DOHH2 (cell line): ENCODE measurements at regions not wholly inside any gene's neighbourhood (a gene's known extent, or its start where the extent isn't known, plus 50 kb on each side); places are given as distances from the start of the nearest gene placed in this dataset.

Experiments
- H3F3A ChIP-seq: fragments of 200-600 bp; sonication (generic), shearing (Covaris generic); 2 replicates; pipeline ENCODE4 v1.6.0; 2016; ENCODE audit warnings: antibody characterized with exemption, mild to moderate bottlenecking; ENCODE audit not compliant: control insufficient read depth, insufficient read depth
- H3K27ac ChIP-seq: fragments of 200-600 bp; sonication (generic); 2 replicates; pipeline ENCODE4 v1.5.1; 2014; ENCODE audit warnings: low read depth, mild to moderate bottlenecking, low read length, moderate library complexity
- H3K27me3 ChIP-seq: fragments of 200-600 bp; sonication (generic); 2 replicates; pipeline ENCODE4 v1.6.1; 2014; ENCODE audit warnings: mild to moderate bottlenecking, low read length, mixed read lengths; ENCODE audit not compliant: control insufficient read depth
- H3K36me3 ChIP-seq: fragments of 200-600 bp; sonication (generic); 2 replicates; pipeline ENCODE4 v1.6.1; 2014; ENCODE audit warnings: mild to moderate bottlenecking, low read length, moderate library complexity, mixed read lengths; ENCODE audit not compliant: control insufficient read depth
- H3K4me1 ChIP-seq: fragments of 200-600 bp; sonication (generic); 2 replicates; pipeline ENCODE4 v1.6.1; 2014; ENCODE audit warnings: mild to moderate bottlenecking, low read length, mixed read lengths; ENCODE audit not compliant: control insufficient read depth
- H3K4me2 ChIP-seq: fragments of 200-600 bp; sonication (generic); 2 replicates; pipeline ENCODE4 v1.6.0; 2014; ENCODE audit warnings: mild to moderate bottlenecking, low read length, moderate library complexity
- H3K4me3 ChIP-seq: fragments of 200-600 bp; sonication (generic); 2 replicates; pipeline ENCODE4 v1.5.1; 2014; ENCODE audit warnings: mild to moderate bottlenecking, low read length, mixed read lengths
- H3K79me2 ChIP-seq: fragments of 200-600 bp; sonication (generic); 2 replicates; pipeline ENCODE4 v1.6.1; 2014; ENCODE audit warnings: mild to moderate bottlenecking, low read length, mixed read lengths; ENCODE audit not compliant: control insufficient read depth
- H3K9me2 ChIP-seq: fragments of 200-600 bp; sonication (generic); replicated peaks from 2 replicates; pipeline ENCODE4 v1.6.1; 2014; ENCODE audit warnings: mild to moderate bottlenecking, low read length, mixed read lengths; ENCODE audit not compliant: control insufficient read depth
- H3K9me3 ChIP-seq: fragments of 200-600 bp; sonication (generic); 2 replicates; pipeline ENCODE4 v1.6.1; 2014; ENCODE audit warnings: antibody characterized with exemption, low read length, mixed read lengths; ENCODE audit not compliant: control insufficient read depth, insufficient read depth
- H4K20me1 ChIP-seq: fragments of 200-600 bp; sonication (generic); 2 replicates; pipeline ENCODE4 v1.6.0; 2014; ENCODE audit warnings: low read depth, mild to moderate bottlenecking, antibody characterized with exemption, low read length, moderate library complexity; ENCODE audit not compliant: control insufficient read depth, insufficient read depth
- CTCF ChIP-seq: fragments of 200-600 bp; sonication (generic); IDR thresholded peaks from one replicate; pipeline ENCODE4 v1.5.1; 2014; ENCODE audit warnings: antibody characterized with exemption, mild to moderate bottlenecking, low read depth, low read length; ENCODE audit not compliant: poor library complexity, severe bottlenecking
- EZH2phosphoT487 ChIP-seq: fragments of 200-600 bp; sonication (generic); IDR thresholded peaks from 2 replicates; pipeline ENCODE4 v1.6.1; 2017; ENCODE audit warnings: borderline replicate concordance, mild to moderate bottlenecking, antibody characterized with exemption, low read length, moderate library complexity, mixed read lengths

GRCh38 chr3:161585922-161586321, 89.3 kb downstream of the OTOL1 start:
- Histone ChIP-seq H3K9me3 (no peaks in the 10 kb centered on the region; the same call in 1 of the 2 replicates), H3K79me2 (no peaks in the 10 kb centered on the region), H3K36me3 (no peaks in the 10 kb centered on the region), H3K27me3 (no peaks in the 10 kb centered on the region), H3K9me2 (no peaks in the 10 kb centered on the region), H3K4me2 (no peak overlapping the region), H3K27ac (no peak overlapping the region), H4K20me1 (no peaks in the 10 kb centered on the region), H3F3A (no peaks in the 10 kb centered on the region), H3K4me1 (no peaks in the 10 kb centered on the region), H3K4me3 (no peak overlapping the region)
- no peak for TF ChIP-seq CTCF
- TF ChIP-seq EZH2phosphoT487, result no peak

- H3K4me2 ChIP-seq, result no peak overlapping the region
- TF ChIP-seq EZH2phosphoT487 (no peak), CTCF (no peak)
- H3K4me3 ChIP-seq, result no peak overlapping the region
- no peaks in the 10 kb centered on the region for H3K79me2 ChIP-seq
- H3K36me3 ChIP-seq, result no peaks in the 10 kb centered on the region
- no peaks in the 10 kb centered on the region for H3F3A ChIP-seq
- H3K4me1 ChIP-seq, result no peaks in the 10 kb centered on the region
- no peak overlapping the region for H3K27ac ChIP-seq
- H4K20me1 ChIP-seq, result no peaks in the 10 kb centered on the region
- no peaks in the 10 kb centered on the region for H3K27me3 ChIP-seq
- no peaks in the 10 kb centered on the region for H3K9me2 ChIP-seq
- no peaks in the 10 kb centered on the region; the same call in 1 of the 2 replicates for H3K9me3 ChIP-seq
Observed at GRCh38 chr3:161586556-161587235, 90.1 kb downstream of the OTOL1 start.

- Histone ChIP-seq H3K27ac (no peak overlapping the region), H3K79me2 (no peaks in the 10 kb centered on the region), H4K20me1 (no peaks in the 10 kb centered on the region), H3K4me3 (no peak overlapping the region), H3K4me1 (no peaks in the 10 kb centered on the region), H3K27me3 (no peaks in the 10 kb centered on the region), H3K9me3 (no peaks in the 10 kb centered on the region), H3K4me2 (no peak overlapping the region), H3F3A (no peaks in the 10 kb centered on the region), H3K9me2 (no peaks in the 10 kb centered on the region), H3K36me3 (no peaks in the 10 kb centered on the region)
- no peak for TF ChIP-seq CTCF
- no peak for TF ChIP-seq EZH2phosphoT487
Observed at GRCh38 chr3:161598639-161599038, 102.0 kb downstream of the OTOL1 start.
